ENCODE measurements at regions not wholly inside any gene's neighbourhood (a gene's known extent, or its start where the extent isn't known, plus 50 kb on each side); places are given as distances from the start of the nearest gene placed in this dataset.

DNA sequence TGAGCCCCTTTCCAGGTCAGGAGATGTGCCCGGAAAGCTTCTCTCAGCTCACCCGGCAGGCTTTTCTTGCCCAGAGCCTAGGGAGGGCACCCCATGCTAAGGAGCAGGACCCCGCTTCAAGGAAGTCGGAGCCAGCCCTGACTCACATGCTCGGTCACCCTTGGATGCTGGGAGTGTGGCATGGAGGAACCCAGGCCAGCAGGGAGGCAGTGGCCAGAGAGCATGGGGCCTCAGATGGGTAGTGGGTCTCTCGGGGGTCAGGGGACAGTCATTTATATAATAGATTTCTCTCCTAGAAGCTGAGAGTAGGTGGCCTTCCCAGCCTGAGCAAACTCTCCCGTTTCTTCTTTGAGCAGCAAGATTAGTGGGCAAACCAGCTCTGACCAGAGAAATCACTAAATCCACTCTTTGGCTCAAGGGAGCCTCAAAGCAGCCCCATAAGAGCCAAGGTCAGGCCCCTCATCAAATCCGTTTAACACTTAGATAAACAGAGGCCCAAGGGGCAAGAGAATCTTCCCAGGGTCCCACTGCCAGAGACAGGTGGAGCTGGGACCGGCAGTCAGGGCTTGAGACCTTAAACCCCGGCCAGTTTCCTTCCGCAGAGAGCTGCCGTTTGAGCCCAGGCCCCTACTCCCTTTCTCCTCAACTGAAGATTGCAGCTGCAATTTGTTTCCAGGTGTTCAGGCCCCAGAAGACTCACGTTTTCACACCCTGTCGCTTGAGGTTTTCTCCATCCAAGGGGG lies 113.1 kb downstream of the CYP26B1 start (continued):
- no peak for TF ChIP-seq SIX5 (IDR thresholded peaks at IDR 0.05; ENCODE audit: low read depth, low read length)
- TF ChIP-seq USF2 (IDR thresholded peaks at IDR 0.05; ENCODE audit: low read length): no peak
